IgD-negative memory B cell (primary cell): ENCODE measurements at regions not wholly inside any gene's neighbourhood (a gene's known extent, or its start where the extent isn't known, plus 50 kb on each side); places are given as distances from the start of the nearest gene placed in this dataset.

Experiments
- H3K27ac Mint-ChIP-seq, 3 donors: one replicate each; pipeline ENCODE4 v1.8.0; 2020 to 2022; ENCODE audit warnings: mild to moderate bottlenecking in 3 of 3, mixed read lengths in 3 of 3, moderate library complexity in 1 of 3
- H3K27me3 Mint-ChIP-seq: one replicate; pipeline ENCODE4 v1.8.0; 2021; ENCODE audit warnings: mixed read lengths
- H3K36me3 Mint-ChIP-seq: one replicate; pipeline ENCODE4 v1.8.0; 2020; ENCODE audit warnings: mild to moderate bottlenecking, mixed read lengths
- H3K4me1 Mint-ChIP-seq, 3 donors: one replicate each; pipeline ENCODE4 v1.8.0; 2020 to 2022; ENCODE audit warnings: mixed read lengths in 3 of 3, mild to moderate bottlenecking in 1 of 3
- H3K4me3 Mint-ChIP-seq, 4 donors: one replicate each; pipeline ENCODE4 v1.8.0; 2020 to 2022; ENCODE audit warnings: mild to moderate bottlenecking in 4 of 4, mixed read lengths in 4 of 4, moderate library complexity in 3 of 4
- H3K9me3 Mint-ChIP-seq, 3 donors: one replicate each; pipeline ENCODE4 v1.8.0; 2020 to 2021; ENCODE audit warnings: mixed read lengths in 3 of 3, mild to moderate bottlenecking in 1 of 3

DNA sequence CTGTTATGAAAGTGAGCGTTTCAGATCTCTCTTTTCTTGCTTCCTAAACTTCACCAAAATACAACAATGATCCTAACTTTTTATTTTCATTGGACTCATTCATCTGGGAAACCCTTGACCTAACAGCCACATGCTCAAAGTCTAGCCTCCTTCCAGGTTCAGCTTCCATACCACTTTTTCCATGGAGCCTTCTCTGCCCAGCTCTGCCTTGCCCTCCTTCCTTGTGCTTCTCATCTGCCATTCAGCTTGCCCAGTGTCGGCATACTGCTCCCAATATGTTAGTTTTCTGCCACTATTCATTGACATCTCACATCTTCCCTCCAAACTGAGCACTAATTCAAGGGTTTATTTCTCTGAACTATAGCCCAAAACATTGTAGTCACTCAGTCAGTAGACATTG lies 214.7 kb downstream of the RAD51AP2 start:
- Mint-ChIP-seq H3K27ac (no peak overlapping the region), H3K27me3 (peaks cover 1% of the 10 kb centered on the region), H3K36me3 (no peaks in the 10 kb centered on the region), H3K9me3 (peaks cover 0 to 3% (median 2%) of the 10 kb centered on the region in 3 donors), H3K4me1 (peaks cover 0 to 6% (median 5%) of the 10 kb centered on the region in 3 donors), H3K4me3 (peak overlapping the region in 1 of 4 donors; percentile 36)

- H3K9me3 Mint-ChIP-seq = peaks cover 0 to 3% (median 2%) of the 10 kb centered on the region in 3 donors
- H3K4me3 Mint-ChIP-seq = no peak overlapping the region
- peaks cover 1% of the 10 kb centered on the region for H3K27me3 Mint-ChIP-seq
- H3K27ac Mint-ChIP-seq = no peak overlapping the region
- H3K36me3 Mint-ChIP-seq = no peaks in the 10 kb centered on the region
- peaks cover 0 to 5% (median under 1%) of the 10 kb centered on the region in 3 donors for H3K4me1 Mint-ChIP-seq
Observed at GRCh38 chr2:17303054-17303453, 215.2 kb downstream of the RAD51AP2 start.

DNA sequence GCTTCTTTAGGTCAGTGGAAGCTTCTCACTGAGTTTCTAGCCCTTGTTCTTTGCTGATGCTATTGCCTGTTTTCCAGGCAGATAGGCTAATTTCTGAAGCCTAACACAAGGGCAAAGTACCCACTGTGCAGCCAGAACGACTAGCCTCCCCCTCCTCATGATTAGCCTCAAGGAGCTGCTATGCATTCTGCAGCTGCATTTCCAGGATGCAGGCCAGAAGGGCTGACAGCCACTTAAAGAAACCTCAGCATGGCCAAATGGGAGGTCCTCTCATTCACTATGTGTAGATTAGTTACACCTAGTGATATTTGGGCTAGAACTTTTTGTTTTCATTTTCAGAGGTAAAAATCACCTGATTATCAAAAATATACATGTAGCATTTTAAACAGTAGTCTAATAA lies 216.0 kb downstream of the RAD51AP2 start:
- peaks cover 0 to 3% (median 2%) of the 10 kb centered on the region in 3 donors for H3K9me3 Mint-ChIP-seq
- no peak overlapping the region for H3K27ac Mint-ChIP-seq
- no peak overlapping the region for H3K4me3 Mint-ChIP-seq
- H3K36me3 Mint-ChIP-seq = no peaks in the 10 kb centered on the region
- peaks cover 1% of the 10 kb centered on the region for H3K27me3 Mint-ChIP-seq
- peaks cover 0 to 5% (median 0%) of the 10 kb centered on the region in 3 donors for H3K4me1 Mint-ChIP-seq

- Mint-ChIP-seq H3K4me1 (peaks cover 0 to 5% (median 0%) of the 10 kb centered on the region in 3 donors), H3K4me3 (no peak overlapping the region), H3K27me3 (no peaks in the 10 kb centered on the region), H3K27ac (peak overlapping the region in 1 of 3 donors; percentile 3), H3K9me3 (peaks cover 0 to 3% (median 2%) of the 10 kb centered on the region in 3 donors), H3K36me3 (no peaks in the 10 kb centered on the region)
Observed at GRCh38 chr2:17301437-17301836, 216.8 kb downstream of the RAD51AP2 start.

DNA sequence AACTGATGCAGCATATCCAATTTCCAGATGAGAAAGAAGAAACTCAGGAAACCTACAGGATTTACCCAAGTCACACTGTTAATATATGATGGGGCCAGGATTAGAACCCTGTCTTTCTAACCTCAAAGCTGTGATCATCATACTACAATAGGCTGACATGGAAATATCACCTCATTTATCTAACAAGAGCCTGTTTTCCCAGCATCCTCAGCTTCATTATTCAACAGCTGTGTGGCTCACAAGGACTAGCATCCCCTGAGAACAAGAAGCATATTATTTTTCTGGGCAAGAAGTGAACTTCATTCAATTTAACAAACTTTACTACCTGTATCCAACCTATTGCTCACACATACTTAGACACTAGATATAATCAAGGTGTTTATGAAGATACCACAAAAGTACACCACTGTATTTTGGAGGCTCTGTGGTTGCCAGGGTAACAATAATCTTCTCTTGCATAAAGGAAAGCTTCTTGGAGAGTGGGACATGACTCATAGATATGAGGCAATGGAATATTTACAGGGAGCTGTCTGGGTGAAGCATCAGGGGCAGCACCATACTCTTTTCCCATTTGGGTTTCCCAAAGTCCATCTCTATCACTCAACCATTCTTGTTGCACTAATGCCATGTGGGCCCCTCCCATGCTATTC lies 218.2 kb downstream of the RAD51AP2 start:
- peaks cover 0 to 3% (median 2%) of the 10 kb centered on the region in 3 donors for H3K9me3 Mint-ChIP-seq
- no peaks in the 10 kb centered on the region for H3K36me3 Mint-ChIP-seq
- H3K27me3 Mint-ChIP-seq = no peaks in the 10 kb centered on the region
- peaks cover 0 to 5% (median 0%) of the 10 kb centered on the region in 3 donors for H3K4me1 Mint-ChIP-seq
- no peak overlapping the region for H3K4me3 Mint-ChIP-seq
- no peak overlapping the region for H3K27ac Mint-ChIP-seq

DNA sequence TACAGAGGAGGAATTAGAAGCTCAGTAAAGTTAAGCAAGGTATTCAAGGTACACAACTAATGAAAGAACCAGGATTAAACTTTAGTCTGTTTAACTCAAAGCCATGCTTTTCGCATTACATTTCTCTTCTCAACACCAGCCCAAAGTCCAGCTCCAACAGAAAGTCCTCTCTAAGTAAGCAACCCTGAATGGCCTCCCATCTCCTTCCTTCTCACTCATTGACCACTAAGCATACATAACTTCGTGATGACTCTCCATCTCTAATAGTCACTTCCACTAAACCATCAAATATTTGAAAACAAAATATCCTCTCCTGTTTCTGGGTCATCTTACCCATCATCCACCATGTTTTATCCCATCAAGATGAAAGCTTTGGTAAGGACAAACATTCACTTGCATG lies 219.8 kb downstream of the RAD51AP2 start:
- H3K4me3 Mint-ChIP-seq = no peak overlapping the region
- peaks cover 0 to 3% (median 0%) of the 10 kb centered on the region in 3 donors for H3K4me1 Mint-ChIP-seq
- H3K36me3 Mint-ChIP-seq = no peaks in the 10 kb centered on the region
- no peak overlapping the region for H3K27ac Mint-ChIP-seq
- peaks cover 0 to 3% (median 2%) of the 10 kb centered on the region in 3 donors for H3K9me3 Mint-ChIP-seq
- no peaks in the 10 kb centered on the region for H3K27me3 Mint-ChIP-seq

- no peak overlapping the region for H3K4me3 Mint-ChIP-seq
- peaks cover 0 to 3% (median 2%) of the 10 kb centered on the region in 3 donors for H3K9me3 Mint-ChIP-seq
- H3K4me1 Mint-ChIP-seq = no peaks in the 10 kb centered on the region
- no peaks in the 10 kb centered on the region for H3K27me3 Mint-ChIP-seq
- no peaks in the 10 kb centered on the region for H3K36me3 Mint-ChIP-seq
- no peak overlapping the region for H3K27ac Mint-ChIP-seq
Observed at GRCh38 chr2:17296686-17297085, 221.6 kb downstream of the RAD51AP2 start.

- Mint-ChIP-seq H3K27me3 (peaks cover 4% of the 10 kb centered on the region), H3K4me3 (no peak overlapping the region), H3K9me3 (peaks cover 0 to 1% (median 0%) of the 10 kb centered on the region in 3 donors), H3K36me3 (no peaks in the 10 kb centered on the region), H3K4me1 (no peaks in the 10 kb centered on the region), H3K27ac (no peak overlapping the region)
Observed at GRCh38 chr2:17289669-17290068, 228.6 kb downstream of the RAD51AP2 start.

DNA sequence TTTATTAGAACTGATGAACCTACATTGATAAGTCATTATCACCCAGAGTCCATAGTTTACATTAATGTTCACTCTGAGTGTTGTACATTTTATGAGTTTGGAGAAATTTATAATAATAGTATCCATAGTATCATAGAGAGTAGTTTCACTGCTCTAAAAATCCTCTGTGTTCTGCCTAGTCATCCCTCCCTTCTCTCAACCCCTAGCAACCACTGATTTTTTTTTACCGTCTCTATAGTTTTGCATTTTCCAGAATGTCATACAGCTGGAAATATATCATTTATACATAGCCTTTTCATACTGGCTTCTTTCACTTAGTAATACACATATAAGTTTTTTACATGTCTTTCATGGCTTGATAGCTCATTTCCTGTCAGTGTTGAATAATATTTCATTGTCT lies 231.1 kb downstream of the RAD51AP2 start:
- H3K36me3 Mint-ChIP-seq = no peaks in the 10 kb centered on the region
- H3K27me3 Mint-ChIP-seq = peaks cover 4% of the 10 kb centered on the region
- H3K4me3 Mint-ChIP-seq = no peak overlapping the region
- no peaks in the 10 kb centered on the region for H3K4me1 Mint-ChIP-seq
- H3K27ac Mint-ChIP-seq = no peak overlapping the region
- H3K9me3 Mint-ChIP-seq = peaks cover 0 to 3% (median 0%) of the 10 kb centered on the region in 3 donors

DNA sequence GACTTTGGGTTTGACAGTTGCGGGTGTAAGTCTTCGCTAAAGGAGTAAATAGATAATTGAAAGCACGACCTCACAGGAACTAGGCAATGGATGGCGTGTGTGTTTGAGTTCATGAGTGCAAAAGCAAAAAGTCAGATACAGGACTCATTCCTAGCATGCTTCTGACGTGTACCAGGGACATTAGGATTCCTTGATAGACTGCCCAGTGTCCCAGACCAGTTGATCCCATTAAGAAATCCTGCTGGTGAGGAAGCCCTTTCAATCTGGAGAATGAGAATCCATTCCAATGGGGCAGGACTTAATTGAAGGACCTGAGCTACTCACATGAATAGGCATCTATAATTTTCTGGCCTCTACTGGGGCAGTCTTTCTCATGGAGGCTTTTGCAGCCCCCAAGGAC lies 235.4 kb downstream of the RAD51AP2 start:
- Mint-ChIP-seq H3K27ac (no peak overlapping the region), H3K27me3 (peaks cover 2% of the 10 kb centered on the region), H3K9me3 (peaks cover 0 to 3% (median 2%) of the 10 kb centered on the region in 3 donors), H3K36me3 (no peaks in the 10 kb centered on the region), H3K4me3 (no peak overlapping the region), H3K4me1 (no peaks in the 10 kb centered on the region)

- H3K27ac Mint-ChIP-seq = no peak overlapping the region
- H3K4me1 Mint-ChIP-seq = no peaks in the 10 kb centered on the region
- peaks cover 0 to 3% (median 2%) of the 10 kb centered on the region in 3 donors for H3K9me3 Mint-ChIP-seq
- H3K4me3 Mint-ChIP-seq = no peak overlapping the region
- H3K36me3 Mint-ChIP-seq = no peaks in the 10 kb centered on the region
- H3K27me3 Mint-ChIP-seq = peaks cover 2% of the 10 kb centered on the region
Observed at GRCh38 chr2:17282245-17282644, 236.0 kb downstream of the RAD51AP2 start.

DNA sequence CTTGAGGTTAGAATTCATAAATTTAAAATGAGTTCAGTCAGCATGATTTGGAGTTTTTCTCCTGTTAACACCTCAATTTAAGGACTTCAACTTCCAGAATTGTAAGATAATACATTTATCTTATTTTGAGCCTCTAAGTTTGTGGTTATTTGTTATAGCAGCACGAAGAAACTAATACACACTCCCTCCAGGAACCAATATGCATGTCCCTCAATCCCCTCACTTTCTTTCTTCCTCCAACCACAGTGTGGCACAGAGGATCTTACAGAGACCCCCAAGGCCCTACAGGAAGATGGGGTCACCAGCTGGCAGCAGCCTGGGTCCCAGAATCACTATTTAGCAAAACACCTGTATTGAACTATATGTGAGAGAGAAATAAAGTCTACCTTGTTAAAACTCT lies 242.0 kb downstream of the RAD51AP2 start:
- Mint-ChIP-seq H3K27ac (no peak overlapping the region), H3K4me3 (no peak overlapping the region), H3K4me1 (peaks cover 2 to 7% (median 3%) of the 10 kb centered on the region in 3 donors), H3K9me3 (peaks cover 0 to 4% (median 2%) of the 10 kb centered on the region in 3 donors), H3K36me3 (no peaks in the 10 kb centered on the region), H3K27me3 (peaks cover 2% of the 10 kb centered on the region)

GRCh38 chr2:17272652-17273525 lies 245.4 kb downstream of the RAD51AP2 start:
- no peaks in the 10 kb centered on the region for H3K27me3 Mint-ChIP-seq
- H3K9me3 Mint-ChIP-seq = peaks cover 0 to 6% (median 0%) of the 10 kb centered on the region in 3 donors
- H3K27ac Mint-ChIP-seq = no peak overlapping the region
- peak overlapping the region in 1 of 4 donors; percentile 6 for H3K4me3 Mint-ChIP-seq
- no peaks in the 10 kb centered on the region for H3K36me3 Mint-ChIP-seq
- peaks cover 8 to 14% (median 11%) of the 10 kb centered on the region in 3 donors for H3K4me1 Mint-ChIP-seq

- no peaks in the 10 kb centered on the region for H3K36me3 Mint-ChIP-seq
- no peak overlapping the region for H3K27ac Mint-ChIP-seq
- H3K4me1 Mint-ChIP-seq = peaks cover 8 to 14% (median 11%) of the 10 kb centered on the region in 3 donors
- H3K4me3 Mint-ChIP-seq = no peak overlapping the region
- peaks cover under 1% of the 10 kb centered on the region for H3K27me3 Mint-ChIP-seq
- peaks cover 0 to 6% (median 0%) of the 10 kb centered on the region in 3 donors for H3K9me3 Mint-ChIP-seq
Observed at GRCh38 chr2:17272170-17272569, 246.1 kb downstream of the RAD51AP2 start.

- H3K4me1 Mint-ChIP-seq = peaks cover 8 to 14% (median 11%) of the 10 kb centered on the region in 3 donors
- peak overlapping the region in 1 of 3 donors; percentile 82 for H3K27ac Mint-ChIP-seq
- H3K36me3 Mint-ChIP-seq = no peaks in the 10 kb centered on the region
- H3K27me3 Mint-ChIP-seq = peaks cover 4% of the 10 kb centered on the region
- H3K4me3 Mint-ChIP-seq = peak overlapping the region in 2 of 4 donors; percentile 75 to 82
- H3K9me3 Mint-ChIP-seq = peaks cover 0 to 6% (median 0%) of the 10 kb centered on the region in 3 donors
Observed at GRCh38 chr2:17271416-17271815, 246.8 kb downstream of the RAD51AP2 start.
